ENCODE measurements at regions not wholly inside any gene's neighbourhood (a gene's known extent, or its start where the extent isn't known, plus 50 kb on each side); places are given as distances from the start of the nearest gene placed in this dataset.
"Not testable (repeated sequence)": the region's sequence is repeated elsewhere in the genome, so short reads cannot be mapped to it uniquely, and the experiment has no call there.

DNA sequence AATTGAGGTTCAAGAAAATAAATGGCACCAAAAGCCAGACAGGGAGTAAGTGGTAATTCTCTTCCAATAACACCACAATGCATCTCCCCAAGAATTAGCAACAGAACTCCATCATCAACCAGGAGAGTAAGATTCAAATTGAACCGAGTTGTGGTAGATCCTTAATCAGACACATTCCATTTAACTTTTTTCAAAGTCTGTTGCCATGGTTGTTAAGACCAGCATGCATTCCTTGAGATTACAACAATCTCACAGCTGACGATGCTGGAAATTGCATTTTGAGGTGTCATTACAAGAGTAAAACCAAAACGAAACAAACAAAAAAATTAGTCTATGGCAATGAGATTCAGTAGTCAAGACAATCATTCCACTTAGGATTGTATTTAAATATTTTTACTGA, 78.9 kb upstream of the ZNF462 start:
- no peak for DNase-seq

DNA sequence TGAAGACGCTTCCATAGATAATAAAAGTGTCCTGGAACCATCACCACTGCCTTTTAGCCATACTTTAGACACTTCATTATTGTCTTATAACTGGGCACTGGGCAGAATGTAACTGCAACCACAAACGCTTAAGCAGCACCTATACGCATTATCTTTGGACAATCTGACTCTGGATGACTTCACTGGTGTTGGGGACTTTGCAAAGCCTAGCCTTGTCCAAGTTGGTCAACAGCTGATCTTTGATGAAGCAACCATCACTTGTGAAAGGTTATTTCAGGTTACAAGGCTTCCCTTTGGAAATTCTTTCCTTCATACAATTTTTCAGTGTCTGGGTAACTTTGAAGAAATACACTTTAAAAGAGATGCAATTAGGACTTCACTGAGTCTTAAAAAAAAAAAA, 77.8 kb upstream of the ZNF462 start:
- DNase-seq = no peak

- DNase-seq = not testable (repeated sequence)
These were observed 74.9 kb upstream of the ZNF462 start for GRCh38 chr9:106788021-106788420.

DNA sequence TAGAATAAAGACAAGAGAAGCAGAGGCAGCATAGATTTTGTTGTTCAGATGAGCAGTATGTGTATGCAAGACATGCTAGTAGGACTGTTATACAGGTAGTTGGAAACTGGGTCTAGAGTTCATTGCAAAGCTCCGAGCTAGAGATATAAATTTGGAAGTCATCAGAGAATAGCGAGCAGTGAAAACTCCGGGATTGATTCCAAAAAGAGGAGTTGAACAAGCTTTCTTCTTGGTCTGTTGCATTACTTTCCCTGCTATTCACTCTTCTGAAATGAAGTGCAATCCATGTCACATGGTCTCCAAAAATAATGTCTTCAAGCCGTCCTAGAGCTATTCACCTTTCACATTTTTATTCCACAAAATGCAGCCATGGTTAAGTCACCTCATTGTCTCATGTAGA, 67.9 kb upstream of the ZNF462 start:
- no peak for DNase-seq

DNA sequence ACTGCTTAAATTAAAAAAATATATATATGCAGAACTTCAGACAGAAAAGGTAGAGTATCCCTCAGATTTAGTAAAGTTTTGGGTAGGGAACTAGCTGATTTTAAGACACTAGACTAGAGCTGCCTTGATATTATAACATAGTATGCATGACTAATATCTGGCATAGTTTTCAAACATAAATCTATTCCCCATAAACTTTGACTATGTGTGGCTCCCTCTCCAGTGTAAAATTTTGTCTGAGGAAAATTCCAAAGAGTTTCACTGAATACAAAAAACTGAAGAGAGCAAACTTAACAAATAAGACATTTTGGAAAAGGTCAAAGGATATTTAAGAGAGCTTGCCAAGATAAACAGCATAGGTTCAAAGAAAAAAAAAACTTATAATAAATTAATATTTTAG, 66.2 kb upstream of the ZNF462 start:
- no peak for DNase-seq

DNA sequence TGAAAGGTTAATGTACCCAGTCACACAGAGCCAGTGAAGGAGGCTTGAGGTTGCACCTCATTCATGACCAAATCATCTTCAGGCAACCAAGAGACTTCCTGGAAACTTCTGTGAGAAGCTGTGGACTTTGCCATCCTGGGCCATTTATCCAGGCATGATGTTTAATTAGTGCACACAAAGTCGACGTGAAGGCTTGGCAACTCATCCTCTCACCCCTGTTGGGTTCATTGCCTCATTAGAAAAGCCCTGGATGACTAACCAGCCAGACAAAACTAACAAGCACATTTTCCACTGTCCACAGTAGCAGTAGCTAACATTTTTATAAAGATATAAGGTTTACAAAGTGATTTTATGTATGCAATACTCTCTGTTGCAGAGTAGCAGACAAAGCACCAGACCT, 65.7 kb upstream of the ZNF462 start:
- DNase-seq = no peak

DNA sequence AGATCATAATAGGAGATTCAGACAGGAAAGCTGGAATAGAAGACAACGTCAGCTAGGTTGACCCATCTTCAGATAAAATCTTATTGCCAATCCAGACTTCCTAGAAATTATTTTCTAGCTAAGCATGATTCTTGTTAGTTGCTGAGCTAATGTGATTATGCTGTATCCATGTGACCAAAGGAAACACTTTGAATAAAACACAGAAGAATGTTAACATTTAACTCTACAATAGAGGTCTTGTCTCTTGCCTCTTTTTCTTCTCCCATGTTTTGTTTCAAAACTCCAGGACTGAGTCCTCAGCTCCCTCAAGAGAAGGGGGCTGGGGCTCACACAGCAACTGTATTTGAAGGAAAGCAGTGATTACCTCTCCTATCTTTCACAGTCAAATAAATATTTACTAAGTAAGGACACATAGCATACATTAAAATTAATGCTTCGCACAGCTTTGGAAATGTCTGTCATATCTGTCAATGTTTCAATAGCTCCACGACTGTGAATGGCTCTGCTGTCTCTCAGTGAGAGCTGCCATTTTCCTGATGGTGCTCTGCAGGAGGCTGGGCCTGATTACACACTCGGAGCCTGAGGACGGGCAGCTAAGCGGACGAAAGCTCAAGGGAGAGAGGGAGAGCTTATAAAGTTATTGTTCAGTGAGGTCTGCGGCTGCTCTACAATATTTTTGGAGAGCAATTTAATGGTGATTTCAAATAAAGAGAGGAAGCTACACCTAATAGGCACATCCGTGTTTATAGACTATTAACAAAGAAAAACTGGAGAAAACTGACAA, 64.8 kb upstream of the ZNF462 start:
- no peak for DNase-seq

DNA sequence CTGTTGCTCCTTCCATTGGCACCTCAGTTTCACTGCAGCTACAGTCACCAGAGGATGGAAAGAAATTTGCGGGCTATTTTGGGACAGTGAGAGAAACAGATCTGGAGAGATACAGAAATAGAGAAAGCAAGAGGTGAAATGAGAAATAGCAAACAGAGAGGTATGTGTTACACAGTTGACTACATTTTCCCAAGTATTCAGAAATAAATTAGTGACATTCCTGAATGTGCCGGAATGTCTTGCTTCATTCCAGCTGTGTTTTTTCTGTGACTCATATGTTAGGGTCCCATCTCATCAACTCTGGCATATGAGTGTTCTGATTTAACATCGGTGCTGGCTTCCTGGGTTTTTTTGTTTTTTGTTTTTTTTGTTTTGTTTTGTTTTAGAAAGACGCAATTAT, 63.8 kb upstream of the ZNF462 start:
- DNase-seq = no peak

GRCh38 chr9:106800701-106801270, 62.2 kb upstream of the ZNF462 start:
- no peak for DNase-seq

DNA sequence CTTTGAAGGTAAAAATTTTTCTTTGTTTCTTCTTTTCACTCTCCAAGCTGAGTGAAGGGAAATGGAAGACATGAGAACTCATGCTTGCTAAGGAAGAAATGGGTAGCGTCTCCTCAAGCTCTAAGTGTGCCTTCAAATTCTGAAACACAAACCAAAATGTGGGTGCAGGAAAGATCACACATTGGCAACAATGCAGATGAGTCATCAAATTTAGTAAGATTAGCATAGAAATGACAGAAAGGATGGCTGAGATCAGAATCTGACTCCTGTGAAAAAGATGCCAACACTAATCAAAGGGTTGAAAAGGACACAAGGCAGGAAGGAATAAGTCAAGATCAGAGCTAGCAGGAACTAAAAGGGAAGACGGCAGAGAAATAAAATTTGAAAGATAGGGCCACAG, 61.1 kb upstream of the ZNF462 start:
- DNase-seq = no peak
